Stomach (tissue), 8 donors: ENCODE measurements at regions not wholly inside any gene's neighbourhood (a gene's known extent, or its start where the extent isn't known, plus 50 kb on each side); places are given as distances from the start of the nearest gene placed in this dataset.

Experiments
- DNase-seq, 2 donors: peaks; one replicate each; pipeline versions ENCODE4 v3.0.0 to v3.0.0-alpha.2; 2013 to 2019
- H3K27ac ChIP-seq, 5 donors: fragments of 200-600 bp in 4 of 5; sonication (generic) in 4 of 5; one replicate each; pipeline ENCODE4 v1.5.1; 2013 to 2019; ENCODE audit warnings: mild to moderate bottlenecking in 1 of 5, moderate library complexity in 1 of 5
- H3K27me3 ChIP-seq, 3 donors: fragments of 200-600 bp; sonication (generic); one replicate each; pipeline ENCODE4 v1.5.1; 2017 to 2019; ENCODE audit warnings: mixed run types in 1 of 3
- H3K36me3 ChIP-seq, 4 donors: fragments of 200-600 bp; sonication (generic); 1 replicate in 3 of 4; 2 replicates in 1 of 4; pipeline ENCODE4 v1.5.1; 2016 to 2019
- H3K4me1 ChIP-seq, 4 donors: fragments of 200-600 bp; sonication (generic); one replicate each; pipeline ENCODE4 v1.5.1; 2016 to 2019
- H3K4me3 ChIP-seq, 4 donors: fragments of 200-600 bp; sonication (generic) in 3 of 4; one replicate each; pipeline ENCODE4 v1.5.1; 2016 to 2019; ENCODE audit warnings: mild to moderate bottlenecking in 1 of 4
- H3K9me3 ChIP-seq, 4 donors: fragments of 200-600 bp; sonication (generic); one replicate each; pipeline ENCODE4 v1.5.1; 2016 to 2019
- EP300 ChIP-seq: sonication (generic); formaldehyde crosslinking; IDR thresholded peaks from one replicate; pipeline ENCODE4 v1.6.1; 2017; ENCODE audit warnings: antibody characterized with exemption
- POLR2A ChIP-seq, 4 donors: fragments of 450-650 bp; IDR thresholded peaks; one replicate each; pipeline ENCODE4 v1.6.1; 2016; ENCODE audit warnings: antibody characterized with exemption in 4 of 4, control low read depth in 2 of 4, mild to moderate bottlenecking in 1 of 4, moderate library complexity in 1 of 4
- POLR2AphosphoS5 ChIP-seq, 3 donors: sonication (generic); formaldehyde crosslinking; IDR thresholded peaks; one replicate each; pipeline ENCODE4 v1.6.1; 2016; ENCODE audit warnings: antibody characterized with exemption in 3 of 3
- WGBS, 5 donors: extraction: QIAGEN DNeasy Blood & Tissue Kit in 3 of 5; methylation state at CpG; one replicate each; pipeline versions ENCODE4 v1.1.5 to v1.1.7; 2013 to 2018; 5-methylcytosine and 5-hydroxymethylcytosine counted together
- intact Hi-C: fragments of 100-400 bp; cut with DNase I; formaldehyde crosslinking; loops from one replicate; pipeline ENCODE4 v1.15.1; 2023; ENCODE audit warnings: low total_unique reads
- TF ChIP-seq, protein P1 (sequence below), 7 experiments: fragments of 450-650 bp in 4 of 7; fragments of 200-600 bp in 3 of 7; sonication (generic) in 3 of 7; IDR thresholded peaks; one replicate each; pipeline ENCODE4 v1.5.1; 2016 to 2019; ENCODE audit warnings: antibody characterized with exemption in 7 of 7, control low read depth in 2 of 7, mild to moderate bottlenecking in 1 of 7
- donor health status: healthy with polysubstance abuse.
- donor health status: Bipolar disorder and iron deficiency.
- donor health status: healthy.

DNA sequence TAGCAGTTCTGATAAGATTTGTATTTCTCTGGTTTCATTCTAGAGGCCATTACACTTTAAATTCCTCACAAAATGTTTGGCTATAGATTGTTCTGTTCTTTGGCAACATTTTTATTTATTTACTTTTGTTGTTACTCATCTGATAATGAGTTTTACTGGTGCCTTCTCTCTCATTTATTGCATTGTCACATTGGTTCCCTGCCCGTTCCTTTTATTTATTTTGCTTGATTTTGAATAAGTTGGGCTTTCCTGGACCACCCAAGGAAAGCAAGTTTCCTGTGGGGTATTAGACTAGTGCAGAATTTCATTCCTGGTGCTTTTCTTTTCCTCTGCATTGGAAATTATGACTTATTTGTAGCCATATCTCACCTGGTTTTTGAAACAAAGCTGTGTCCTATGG is 232.0 kb downstream of the SOCS6 start:
- 7 to 19% (median 10%) methylated on average over 1 of the region's 1 CpG for WGBS, 5 donors
- no peaks in the 10 kb centered on the region for H3K9me3 ChIP-seq
- H3K27ac ChIP-seq: no peak overlapping the region
- H3K36me3 ChIP-seq: no peaks in the 10 kb centered on the region
- TF ChIP-seq, protein P1, sequence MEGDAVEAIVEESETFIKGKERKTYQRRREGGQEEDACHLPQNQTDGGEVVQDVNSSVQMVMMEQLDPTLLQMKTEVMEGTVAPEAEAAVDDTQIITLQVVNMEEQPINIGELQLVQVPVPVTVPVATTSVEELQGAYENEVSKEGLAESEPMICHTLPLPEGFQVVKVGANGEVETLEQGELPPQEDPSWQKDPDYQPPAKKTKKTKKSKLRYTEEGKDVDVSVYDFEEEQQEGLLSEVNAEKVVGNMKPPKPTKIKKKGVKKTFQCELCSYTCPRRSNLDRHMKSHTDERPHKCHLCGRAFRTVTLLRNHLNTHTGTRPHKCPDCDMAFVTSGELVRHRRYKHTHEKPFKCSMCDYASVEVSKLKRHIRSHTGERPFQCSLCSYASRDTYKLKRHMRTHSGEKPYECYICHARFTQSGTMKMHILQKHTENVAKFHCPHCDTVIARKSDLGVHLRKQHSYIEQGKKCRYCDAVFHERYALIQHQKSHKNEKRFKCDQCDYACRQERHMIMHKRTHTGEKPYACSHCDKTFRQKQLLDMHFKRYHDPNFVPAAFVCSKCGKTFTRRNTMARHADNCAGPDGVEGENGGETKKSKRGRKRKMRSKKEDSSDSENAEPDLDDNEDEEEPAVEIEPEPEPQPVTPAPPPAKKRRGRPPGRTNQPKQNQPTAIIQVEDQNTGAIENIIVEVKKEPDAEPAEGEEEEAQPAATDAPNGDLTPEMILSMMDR (IDR thresholded peaks at IDR 0.05): no peak
- TF ChIP-seq POLR2AphosphoS5 (IDR thresholded peaks at IDR 0.05) (no peak), EP300 (no peak), POLR2A (IDR thresholded peaks at IDR 0.05) (no peak)
- H3K4me1 ChIP-seq: no peaks in the 10 kb centered on the region
- H3K27me3 ChIP-seq: no peaks in the 10 kb centered on the region
- intact Hi-C loops: no loop called here
- no peak overlapping the region for H3K4me3 ChIP-seq
- no peak for DNase-seq

DNA sequence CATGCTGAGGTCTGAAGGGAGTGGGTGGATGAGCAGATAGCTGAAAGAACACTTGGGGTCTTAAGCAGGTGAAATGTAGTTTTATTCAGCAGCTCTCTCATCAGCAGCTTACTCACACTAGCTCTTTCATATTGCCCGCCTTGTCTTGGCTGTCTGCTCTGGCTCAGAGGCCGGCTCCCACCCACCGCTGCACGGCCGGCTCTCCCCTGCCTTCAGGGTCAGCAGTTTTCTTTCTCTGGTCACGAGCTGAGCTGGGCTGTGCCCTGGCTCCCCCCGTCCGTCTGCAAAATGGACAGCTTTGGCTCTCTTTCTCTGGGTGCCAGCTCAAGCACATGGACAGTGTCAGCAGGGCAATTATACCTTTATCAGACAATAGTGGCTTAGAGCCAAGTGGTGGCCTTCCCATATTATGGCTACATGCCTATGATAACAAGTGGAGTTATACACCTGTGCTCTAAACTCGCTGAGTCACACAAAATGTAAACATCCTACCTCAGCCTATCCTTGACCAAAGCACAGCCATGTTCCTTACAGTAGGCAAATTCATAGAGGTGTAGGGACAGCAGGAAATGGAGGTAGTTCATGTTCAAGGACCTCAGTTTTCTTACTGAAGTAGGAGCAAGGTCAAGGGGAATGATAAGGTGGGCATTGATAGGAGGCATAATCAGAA is 224.8 kb downstream of the SOCS6 start:
- no peak for TF ChIP-seq POLR2AphosphoS5 (IDR thresholded peaks at IDR 0.05)
- no peak for TF ChIP-seq POLR2A (IDR thresholded peaks at IDR 0.05)
- no peak for TF ChIP-seq EP300
- TF ChIP-seq, protein P1 (IDR thresholded peaks at IDR 0.05): no peak
- DNase-seq: no peak
- H3K27me3 ChIP-seq: peaks cover 0 to 4% (median 0%) of the 10 kb centered on the region in 3 donors
- H3K4me3 ChIP-seq: no peak overlapping the region
- intact Hi-C loops: no loop called here
- no peaks in the 10 kb centered on the region for H3K9me3 ChIP-seq
- H3K36me3 ChIP-seq: no peaks in the 10 kb centered on the region
- H3K27ac ChIP-seq: no peak overlapping the region
- 73 to 86% (median 79%) methylated on average over 9 of the region's 9 CpGs for WGBS, 5 donors
- H3K4me1 ChIP-seq: no peaks in the 10 kb centered on the region

DNA sequence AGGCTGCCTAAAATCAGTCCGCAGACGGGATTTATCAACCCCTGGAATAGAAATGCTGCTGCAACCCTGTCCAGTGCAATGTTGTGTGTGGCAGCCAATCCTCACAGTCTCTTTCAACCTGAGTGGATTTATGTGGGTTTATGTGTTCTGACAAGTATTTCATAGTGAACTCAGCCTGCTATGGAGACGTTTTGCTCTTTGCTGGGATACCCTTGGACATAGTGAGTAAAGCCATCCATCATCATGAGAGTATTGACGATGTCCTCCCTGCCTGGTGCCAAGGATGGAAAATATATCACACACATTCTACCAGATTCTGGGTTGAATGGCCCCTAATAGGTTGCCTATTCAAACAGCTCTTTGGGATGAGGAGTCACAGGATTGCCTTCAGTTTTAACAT is 219.1 kb downstream of the SOCS6 start:
- 58 to 73% (median 69%) methylated on average over 4 of the region's 4 CpGs for WGBS, 5 donors
- TF ChIP-seq POLR2AphosphoS5 (IDR thresholded peaks at IDR 0.05) (no peak), POLR2A (IDR thresholded peaks at IDR 0.05) (no peak), EP300 (no peak)
- Histone ChIP-seq H3K9me3 (no peaks in the 10 kb centered on the region), H3K4me3 (no peak overlapping the region), H3K36me3 (no peaks in the 10 kb centered on the region), H3K4me1 (no peaks in the 10 kb centered on the region), H3K27ac (no peak overlapping the region), H3K27me3 (peaks cover 0 to 4% (median 0%) of the 10 kb centered on the region in 3 donors)
- no peak for DNase-seq
- intact Hi-C loops: no loop called here

DNA sequence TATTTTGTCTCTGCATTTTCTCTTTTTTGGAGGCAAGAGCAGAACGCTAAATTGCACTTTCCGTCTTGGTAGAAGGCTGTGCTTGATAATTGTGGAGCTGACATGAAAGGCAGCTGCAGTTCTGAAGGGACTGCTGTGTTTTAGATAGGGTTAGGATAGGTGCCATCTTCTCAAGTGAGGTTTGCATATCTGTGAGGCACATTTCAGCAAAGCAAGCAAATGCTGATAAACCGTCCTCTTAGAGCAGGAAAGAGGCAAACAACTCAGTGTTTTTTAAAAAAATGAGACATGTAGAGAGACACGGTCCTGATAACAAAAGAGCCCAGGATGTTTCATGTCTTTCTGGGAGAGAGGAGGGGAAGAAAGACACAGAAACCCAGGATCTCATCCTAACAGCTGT is 217.7 kb downstream of the SOCS6 start:
- no peak for DNase-seq
- H3K9me3 ChIP-seq: no peaks in the 10 kb centered on the region
- no peak overlapping the region for H3K27ac ChIP-seq
- H3K4me1 ChIP-seq: no peaks in the 10 kb centered on the region
- TF ChIP-seq POLR2AphosphoS5 (IDR thresholded peaks at IDR 0.05) (no peak), POLR2A (IDR thresholded peaks at IDR 0.05) (no peak), EP300 (no peak)
- TF ChIP-seq, protein P1 (IDR thresholded peaks at IDR 0.05): no peak
- H3K27me3 ChIP-seq: peaks cover 0 to 4% (median 0%) of the 10 kb centered on the region in 3 donors
- no peaks in the 10 kb centered on the region for H3K36me3 ChIP-seq
- WGBS, 5 donors: 40 to 59% (median 49%) methylated on average over 4 of the region's 4 CpGs
- intact Hi-C loops: no loop called here
- H3K4me3 ChIP-seq: no peak overlapping the region

DNA sequence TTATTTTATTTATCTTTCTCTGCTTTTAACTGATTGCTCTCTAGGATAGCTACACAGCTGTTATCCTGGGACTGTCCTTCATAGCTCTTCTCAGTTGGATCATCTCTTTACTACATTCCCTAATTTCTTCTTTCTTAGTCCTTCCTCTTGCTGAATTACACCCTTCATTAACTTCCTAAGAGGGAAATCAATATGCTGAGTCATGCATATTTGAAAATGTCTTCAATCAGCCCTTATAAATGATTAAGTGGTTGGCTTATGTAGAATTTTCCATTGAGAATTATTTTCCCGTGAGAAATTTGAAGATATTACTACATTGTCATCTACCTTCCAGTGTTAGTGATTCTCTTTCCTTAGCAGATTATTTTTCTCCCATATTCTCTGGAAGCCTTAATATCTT is 214.2 kb downstream of the SOCS6 start:
- Histone ChIP-seq H3K36me3 (no peaks in the 10 kb centered on the region), H3K27me3 (no peaks in the 10 kb centered on the region), H3K4me1 (no peaks in the 10 kb centered on the region), H3K4me3 (no peak overlapping the region), H3K9me3 (no peaks in the 10 kb centered on the region), H3K27ac (no peak overlapping the region)
- no peak for DNase-seq
- TF ChIP-seq POLR2A (IDR thresholded peaks at IDR 0.05) (no peak), POLR2AphosphoS5 (IDR thresholded peaks at IDR 0.05) (no peak), EP300 (no peak)
- intact Hi-C loops: no loop called here
- 83 to 94% (median 86%) methylated on average over 1 of the region's 1 CpG for WGBS, 5 donors
